Liver (tissue), 3 donors: ENCODE measurements at regions not wholly inside any gene's neighbourhood (a gene's known extent, or its start where the extent isn't known, plus 50 kb on each side); places are given as distances from the start of the nearest gene placed in this dataset.

Source experiments
- ATF3 ChIP-seq: IDR thresholded peaks from 2 replicates; pipeline ENCODE4 v1.6.1; 2016; ENCODE audit warnings: antibody characterized with exemption
- CTCF ChIP-seq: fragments of 150-350 bp; IDR thresholded peaks from 2 replicates; pipeline ENCODE4 v1.5.1; 2017; ENCODE audit warnings: improper control_type of control experiment, low read depth, low read length; ENCODE audit not compliant: missing input control
- EGR1 ChIP-seq, 2 donors: IDR thresholded peaks; 2 replicates each; pipeline ENCODE4 v1.6.1; 2016 to 2018; ENCODE audit warnings: antibody characterized with exemption in 2 of 2, low read depth in 2 of 2
- GABPA ChIP-seq, 2 donors: IDR thresholded peaks in 1 of 2; conservative IDR thresholded peaks in 1 of 2; 2 replicates each; pipeline ENCODE4 v1.6.1; 2016; ENCODE audit warnings: antibody characterized with exemption in 2 of 2, mild to moderate bottlenecking in 1 of 2, moderate library complexity in 1 of 2
- HNF4A ChIP-seq, 2 donors: conservative IDR thresholded peaks; 2 replicates each; pipeline ENCODE4 v1.6.1; 2016; ENCODE audit warnings: antibody characterized with exemption in 2 of 2, mild to moderate bottlenecking in 2 of 2
- NR2F2 ChIP-seq: IDR thresholded peaks from 2 replicates; pipeline ENCODE4 v1.6.1; 2016; ENCODE audit warnings: antibody characterized with exemption
- RAD21 ChIP-seq, 2 donors: IDR thresholded peaks; 2 replicates each; pipeline ENCODE4 v1.6.1; 2016; ENCODE audit warnings: antibody characterized with exemption in 2 of 2, mild to moderate bottlenecking in 2 of 2
- REST ChIP-seq: IDR thresholded peaks from 2 replicates; pipeline ENCODE4 v1.6.1; 2016; ENCODE audit warnings: antibody characterized with exemption, mild to moderate bottlenecking
- RXRA ChIP-seq, 2 donors: IDR thresholded peaks; 2 replicates each; pipeline ENCODE4 v1.6.1; 2017 to 2018; ENCODE audit warnings: antibody characterized with exemption in 2 of 2, mild to moderate bottlenecking in 1 of 2
- SP1 ChIP-seq: IDR thresholded peaks from 2 replicates; pipeline ENCODE4 v1.6.1; 2018; ENCODE audit warnings: antibody characterized with exemption, mild to moderate bottlenecking
- TAF1 ChIP-seq: conservative IDR thresholded peaks from 2 replicates; pipeline ENCODE4 v1.6.1; 2016; ENCODE audit warnings: antibody characterized with exemption, mild to moderate bottlenecking
- YY1 ChIP-seq: IDR thresholded peaks from 2 replicates; pipeline ENCODE4 v1.6.1; 2016; ENCODE audit warnings: antibody characterized with exemption, mild to moderate bottlenecking
- ZBTB33 ChIP-seq: IDR thresholded peaks from 2 replicates; pipeline ENCODE4 v1.6.1; 2016; ENCODE audit warnings: antibody characterized with exemption
- donor health status: healthy.
- donor health status: healthy.

GRCh38 chr1:72885841-72886240 is 603.5 kb upstream of the NEGR1 start:
- TF ChIP-seq CTCF (no peak), HNF4A (conservative IDR thresholded peaks at IDR 0.05) (no peak), ATF3 (no peak), REST (no peak), RAD21 (IDR thresholded peaks at IDR 0.05) (no peak), SP1 (no peak), RXRA (IDR thresholded peaks at IDR 0.05) (no peak), GABPA (IDR thresholded peaks at IDR 0.05 in 1 of 2, conservative IDR thresholded peaks at IDR 0.05 in 1 of 2) (no peak), ZBTB33 (no peak), TAF1 (no peak), YY1 (no peak), EGR1 (IDR thresholded peaks at IDR 0.05; ENCODE audit: low read depth in 2 of 2) (no peak), NR2F2 (no peak)
